ENCODE measurements at regions not wholly inside any gene's neighbourhood (a gene's known extent, or its start where the extent isn't known, plus 50 kb on each side); places are given as distances from the start of the nearest gene placed in this dataset.

- no peaks in the 10 kb centered on the region for H3K4me1 ChIP-seq (ENCODE audit: low read length)
- no peaks in the 10 kb centered on the region for H3K9me2 ChIP-seq (replicated peaks; ENCODE audit: insufficient read depth, low read length)
- no peak overlapping the region for H3K4me3 ChIP-seq (ENCODE audit: low read length)
- no peaks in the 10 kb centered on the region for H3K9me3 ChIP-seq (replicated peaks; ENCODE audit: insufficient read depth, low read length)
- no peaks in the 10 kb centered on the region for H3F3A ChIP-seq (ENCODE audit: insufficient read depth, low read length)
- no peak overlapping the region for H2AFZ ChIP-seq (ENCODE audit: low read length)
- no peak for TF ChIP-seq EZH2 (optimal IDR thresholded peaks at IDR 0.05; ENCODE audit: low read depth, low read length)
- TF ChIP-seq EZH2phosphoT487 (IDR thresholded peaks at IDR 0.05; ENCODE audit: low read length): no peak
- TF ChIP-seq, protein P1, sequence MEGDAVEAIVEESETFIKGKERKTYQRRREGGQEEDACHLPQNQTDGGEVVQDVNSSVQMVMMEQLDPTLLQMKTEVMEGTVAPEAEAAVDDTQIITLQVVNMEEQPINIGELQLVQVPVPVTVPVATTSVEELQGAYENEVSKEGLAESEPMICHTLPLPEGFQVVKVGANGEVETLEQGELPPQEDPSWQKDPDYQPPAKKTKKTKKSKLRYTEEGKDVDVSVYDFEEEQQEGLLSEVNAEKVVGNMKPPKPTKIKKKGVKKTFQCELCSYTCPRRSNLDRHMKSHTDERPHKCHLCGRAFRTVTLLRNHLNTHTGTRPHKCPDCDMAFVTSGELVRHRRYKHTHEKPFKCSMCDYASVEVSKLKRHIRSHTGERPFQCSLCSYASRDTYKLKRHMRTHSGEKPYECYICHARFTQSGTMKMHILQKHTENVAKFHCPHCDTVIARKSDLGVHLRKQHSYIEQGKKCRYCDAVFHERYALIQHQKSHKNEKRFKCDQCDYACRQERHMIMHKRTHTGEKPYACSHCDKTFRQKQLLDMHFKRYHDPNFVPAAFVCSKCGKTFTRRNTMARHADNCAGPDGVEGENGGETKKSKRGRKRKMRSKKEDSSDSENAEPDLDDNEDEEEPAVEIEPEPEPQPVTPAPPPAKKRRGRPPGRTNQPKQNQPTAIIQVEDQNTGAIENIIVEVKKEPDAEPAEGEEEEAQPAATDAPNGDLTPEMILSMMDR (IDR thresholded peaks at IDR 0.05; ENCODE audit: low read length): no peak
- H3K79me2 ChIP-seq (ENCODE audit: low read length): no peaks in the 10 kb centered on the region
- H3K4me2 ChIP-seq (ENCODE audit: low read depth, low read length): no peak overlapping the region
- no peak for DNase-seq
- H4K20me1 ChIP-seq (ENCODE audit: insufficient read depth, low read length): no peaks in the 10 kb centered on the region
- H3K27ac ChIP-seq (ENCODE audit: low read length): no peak overlapping the region
- H3K36me3 ChIP-seq (replicated peaks; ENCODE audit: insufficient read depth, low read length): no peaks in the 10 kb centered on the region
- no peak overlapping the region for H3K9ac ChIP-seq (ENCODE audit: low read length)
- H3K27me3 ChIP-seq (replicated peaks; ENCODE audit: insufficient read depth, low read length): no peaks in the 10 kb centered on the region
These were observed 152.3 kb upstream of the OR13F1 start for GRCh38 chr9:104351726-104352125.

DNA sequence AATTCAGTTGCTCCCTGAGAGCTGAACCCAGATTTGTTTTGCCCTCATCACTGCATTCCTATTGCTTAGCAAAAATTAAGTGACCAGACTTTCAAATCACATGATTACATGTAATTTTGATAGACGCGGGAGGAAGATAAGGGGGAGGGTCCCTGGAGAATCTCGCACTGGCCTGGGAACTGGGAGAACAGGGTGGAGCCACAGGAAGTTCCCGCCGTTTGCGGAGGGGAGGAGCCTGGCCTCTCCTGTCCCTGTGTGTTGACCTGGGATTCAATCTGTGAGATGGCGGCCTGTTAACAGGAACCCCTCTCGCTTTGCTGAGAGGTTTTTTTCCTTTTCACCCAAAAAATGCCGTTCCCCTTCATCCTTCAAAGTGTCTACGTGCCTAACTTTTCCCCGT is 142.9 kb upstream of the OR13F1 start:
- Histone ChIP-seq H3K4me3 (ENCODE audit: low read length) (no peak overlapping the region), H3K9me3 (replicated peaks; ENCODE audit: insufficient read depth, low read length) (no peaks in the 10 kb centered on the region), H3F3A (ENCODE audit: insufficient read depth, low read length) (no peaks in the 10 kb centered on the region), H3K79me2 (ENCODE audit: low read length) (no peaks in the 10 kb centered on the region), H3K27me3 (replicated peaks; ENCODE audit: insufficient read depth, low read length) (no peaks in the 10 kb centered on the region), H3K36me3 (replicated peaks; ENCODE audit: insufficient read depth, low read length) (no peaks in the 10 kb centered on the region), H3K4me1 (ENCODE audit: low read length) (no peaks in the 10 kb centered on the region), H3K27ac (ENCODE audit: low read length) (no peak overlapping the region), H3K9ac (ENCODE audit: low read length) (no peak overlapping the region), H4K20me1 (ENCODE audit: insufficient read depth, low read length) (no peaks in the 10 kb centered on the region), H3K9me2 (replicated peaks; ENCODE audit: insufficient read depth, low read length) (no peaks in the 10 kb centered on the region), H2AFZ (ENCODE audit: low read length) (no peak overlapping the region), H3K4me2 (ENCODE audit: low read depth, low read length) (no peak overlapping the region)
- DNase-seq: no peak
- TF ChIP-seq EZH2phosphoT487 (IDR thresholded peaks at IDR 0.05; ENCODE audit: low read length) (no peak), EZH2 (optimal IDR thresholded peaks at IDR 0.05; ENCODE audit: low read depth, low read length) (no peak)
- TF ChIP-seq, protein P1 (IDR thresholded peaks at IDR 0.05; ENCODE audit: low read length): no peak

GRCh38 chr9:104362912-104363472 is 141.1 kb upstream of the OR13F1 start:
- no peak overlapping the region for H3K4me2 ChIP-seq (ENCODE audit: low read depth, low read length)
- no peak for DNase-seq
- H3K4me3 ChIP-seq (ENCODE audit: low read length): no peak overlapping the region
- no peaks in the 10 kb centered on the region for H3K9me2 ChIP-seq (replicated peaks; ENCODE audit: insufficient read depth, low read length)
- TF ChIP-seq EZH2 (optimal IDR thresholded peaks at IDR 0.05; ENCODE audit: low read depth, low read length) (no peak), EZH2phosphoT487 (IDR thresholded peaks at IDR 0.05; ENCODE audit: low read length) (no peak)
- TF ChIP-seq, protein P1 (IDR thresholded peaks at IDR 0.05; ENCODE audit: low read length): no peak
- no peak overlapping the region for H3K27ac ChIP-seq (ENCODE audit: low read length)
- no peaks in the 10 kb centered on the region for H3K36me3 ChIP-seq (replicated peaks; ENCODE audit: insufficient read depth, low read length)
- H3F3A ChIP-seq (ENCODE audit: insufficient read depth, low read length): no peaks in the 10 kb centered on the region
- H3K79me2 ChIP-seq (ENCODE audit: low read length): no peaks in the 10 kb centered on the region
- H4K20me1 ChIP-seq (ENCODE audit: insufficient read depth, low read length): no peaks in the 10 kb centered on the region
- H3K27me3 ChIP-seq (replicated peaks; ENCODE audit: insufficient read depth, low read length): no peaks in the 10 kb centered on the region
- H3K9me3 ChIP-seq (replicated peaks; ENCODE audit: insufficient read depth, low read length): no peaks in the 10 kb centered on the region
- no peak overlapping the region for H3K9ac ChIP-seq (ENCODE audit: low read length)
- H2AFZ ChIP-seq (ENCODE audit: low read length): no peak overlapping the region
- no peaks in the 10 kb centered on the region for H3K4me1 ChIP-seq (ENCODE audit: low read length)
